Stimulated activated naive B cell treated with anti-CD40 and anti-IgM and Interleukin-4, amounts not matched to agents 10 μg/mL and 1 μg/mL and 100 μg/mL, for 72 hours (primary cell): ENCODE measurements at regions not wholly inside any gene's neighbourhood (a gene's known extent, or its start where the extent isn't known, plus 50 kb on each side); places are given as distances from the start of the nearest gene placed in this dataset.

Experiments used
- ATAC-seq, 2 donors: fragments of 150-1000 bp; cut with Tn5 transposase; replicated peaks; 2 replicates each; pipeline ENCODE4 v1.10.0; 2021; ENCODE audit warnings: moderate library complexity in 1 of 2
- DNase-seq: peaks from one replicate; pipeline ENCODE4 v3.0.0; 2021
- H3K27ac Mint-ChIP-seq: one replicate; pipeline ENCODE4 v1.8.0; 2022; ENCODE audit warnings: mild to moderate bottlenecking, mixed read lengths
- H3K27me3 Mint-ChIP-seq, 2 donors: one replicate each; pipeline ENCODE4 v1.8.0; 2022; ENCODE audit warnings: mixed read lengths in 2 of 2
- H3K36me3 Mint-ChIP-seq, 2 donors: one replicate each; pipeline ENCODE4 v1.8.0; 2022; ENCODE audit warnings: mixed read lengths in 2 of 2, mild to moderate bottlenecking in 1 of 2
- H3K4me1 Mint-ChIP-seq, 2 donors: one replicate each; pipeline ENCODE4 v1.8.0; 2022; ENCODE audit warnings: mixed read lengths in 2 of 2, mild to moderate bottlenecking in 1 of 2
- H3K4me3 Mint-ChIP-seq, 2 donors: one replicate each; pipeline ENCODE4 v1.8.0; 2022; ENCODE audit warnings: mild to moderate bottlenecking in 2 of 2, mixed read lengths in 2 of 2, moderate library complexity in 1 of 2
- H3K9me3 Mint-ChIP-seq, 2 donors: one replicate each; pipeline ENCODE4 v1.8.0; 2022; ENCODE audit warnings: mixed read lengths in 2 of 2, mild to moderate bottlenecking in 1 of 2

GRCh38 chr14:104527857-104528459 is 51.6 kb upstream of the C14orf180 start:
- Mint-ChIP-seq H3K9me3 (peaks cover 16 to 21% of the 10 kb centered on the region in 2 donors), H3K4me1 (peaks cover 0 to 2% of the 10 kb centered on the region in 2 donors), H3K4me3 (no peak overlapping the region), H3K36me3 (peaks cover 0 to 2% of the 10 kb centered on the region in 2 donors), H3K27ac (no peak overlapping the region), H3K27me3 (peaks cover 7% of the 10 kb centered on the region in 2 donors)
- DNase-seq (no peak), ATAC-seq (no peak)

- no peak overlapping the region for H3K27ac Mint-ChIP-seq
- DNase-seq (no peak), ATAC-seq (no peak)
- H3K4me3 Mint-ChIP-seq = no peak overlapping the region
- peaks cover 7% of the 10 kb centered on the region in 2 donors for H3K27me3 Mint-ChIP-seq
- peaks cover 16 to 21% of the 10 kb centered on the region in 2 donors for H3K9me3 Mint-ChIP-seq
- peaks cover 0 to 2% of the 10 kb centered on the region in 2 donors for H3K4me1 Mint-ChIP-seq
- H3K36me3 Mint-ChIP-seq = peaks cover 0 to 2% of the 10 kb centered on the region in 2 donors
These were observed 51.1 kb upstream of the C14orf180 start for GRCh38 chr14:104528496-104528895.
